Activated T-helper 9 cell treated with anti-CD3 and anti-CD28 coated beads, Interleukin-2, amount 50 U/mL, for 16 hours (primary cell): ENCODE measurements at regions not wholly inside any gene's neighbourhood (a gene's known extent, or its start where the extent isn't known, plus 50 kb on each side); places are given as distances from the start of the nearest gene placed in this dataset.
"Not testable (repeated sequence)": the region's sequence is repeated elsewhere in the genome, so short reads cannot be mapped to it uniquely, and the experiment has no call there.

Source experiments
- DNase-seq: peaks from one replicate; pipeline ENCODE4 v3.0.0-alpha.2; 2020; ENCODE audit warnings: low read depth

- DNase-seq: no peak
Measured at GRCh38 chr6:27669624-27670301, 196.9 kb upstream of the ZNF184 start.

- no peak for DNase-seq
Measured at GRCh38 chr6:27669295-27669623, 196.4 kb upstream of the ZNF184 start.

- DNase-seq: no peak
Measured at GRCh38 chr6:27668442-27669294, 195.8 kb upstream of the ZNF184 start.

GRCh38 chr6:27667657-27668441 is 194.9 kb upstream of the ZNF184 start:
- DNase-seq: no peak

- DNase-seq: no peak
Measured at GRCh38 chr6:27667016-27667656, 194.2 kb upstream of the ZNF184 start.

GRCh38 chr6:27662769-27663168 is 189.9 kb upstream of the ZNF184 start:
- DNase-seq: no peak

GRCh38 chr6:27662212-27662611 is 189.3 kb upstream of the ZNF184 start:
- not testable (repeated sequence) for DNase-seq

- DNase-seq: not testable (repeated sequence)
Measured at GRCh38 chr6:27653143-27653825, 180.4 kb upstream of the ZNF184 start.

GRCh38 chr6:27651371-27651732 is 178.4 kb upstream of the ZNF184 start:
- no peak for DNase-seq

- no peak for DNase-seq
Measured at GRCh38 chr6:27650620-27651370, 177.9 kb upstream of the ZNF184 start.

GRCh38 chr6:27644528-27644927 is 171.6 kb upstream of the ZNF184 start:
- no peak for DNase-seq

- no peak for DNase-seq
Measured at GRCh38 chr6:27642744-27643456, 170.0 kb upstream of the ZNF184 start.

- not testable (repeated sequence) for DNase-seq
Measured at GRCh38 chr6:27635886-27636285, 163.0 kb upstream of the ZNF184 start.

GRCh38 chr6:27633221-27633688 is 160.3 kb upstream of the ZNF184 start:
- DNase-seq: not testable (repeated sequence)

GRCh38 chr6:27631609-27631916 is 158.7 kb upstream of the ZNF184 start:
- no peak for DNase-seq

- DNase-seq: no peak
Measured at GRCh38 chr6:27630727-27631608, 158.1 kb upstream of the ZNF184 start.

- no peak for DNase-seq
Measured at GRCh38 chr6:27624694-27625262, 151.9 kb upstream of the ZNF184 start.

- no peak for DNase-seq
Measured at GRCh38 chr6:27623103-27623502, 150.2 kb upstream of the ZNF184 start.

GRCh38 chr6:27619436-27619835 is 146.5 kb upstream of the ZNF184 start:
- DNase-seq: no peak
